K562 (cell line): ENCODE measurements at regions not wholly inside any gene's neighbourhood (a gene's known extent, or its start where the extent isn't known, plus 50 kb on each side); places are given as distances from the start of the nearest gene placed in this dataset.

Experiments
- ATAC-seq: fragments of 200-7000 bp; cut with Tn5 transposase; 3 replicates; pipeline ENCODE4 v1.9.1; 2020; ENCODE audit warnings: moderate library complexity
- BruUV-seq: library from RNA; stranded (reverse); fragments of 400-500 nt; replicated peaks from 2 replicates; lab custom pipeline; 2021; lab: Mats Ljungman, UMichigan
- CTCF ChIA-PET: fragments of 300-600 bp; formaldehyde crosslinking; extraction: SDS; loops from one replicate; lab custom pipeline; 2021; ENCODE audit warnings: low intra/inter-chr PET ratio; lab: Yijun Ruan, JAX
- POLR2A ChIA-PET: fragments of 300-600, 350-650 bp; sonication (Branson Sonifier 250); formaldehyde crosslinking; extraction: SDS; loops from one replicate; lab custom pipeline; 2021; ENCODE audit warnings: antibody characterized with exemption, inconsistent platforms; lab: Yijun Ruan, JAX
- DNase-seq, 4 experiments: peaks; one replicate each; pipeline versions ENCODE4 v3.0.0 to v3.0.0-alpha.2; 2011 to 2018; ENCODE audit warnings: low spot score in 3 of 4, mixed read lengths in 3 of 4; ENCODE audit errors: extremely low read depth in 1 of 4
- FAIRE-seq: peaks from 2 replicates; lab custom pipeline; 2011; peaks lifted over from hg19 to GRCh38; lab: Jason Lieb, UNC
- H2AFZ ChIP-seq: 2 replicates; pipeline ENCODE4 v1.6.0; 2011; ENCODE audit warnings: low read depth, low read length, control low read depth, inconsistent platforms
- H3K27ac ChIP-seq: fragments of 200-600 bp; 3 replicates; pipeline ENCODE4 v1.8.0; 2011; ENCODE audit warnings: low read depth, mild to moderate bottlenecking, control low read depth, inconsistent platforms, low read length, moderate library complexity, mixed read lengths; ENCODE audit errors: extremely low read depth
- H3K27me3 ChIP-seq, 2 experiments: fragments of 300-600 bp in 1 of 2; 2 replicates in 1 of 2; 3 replicates in 1 of 2; pipeline versions ENCODE4 v1.6.0 to v1.8.0; 2011; ENCODE audit warnings: inconsistent platforms in 2 of 2, low read length in 2 of 2, mild to moderate bottlenecking in 1 of 2, mixed read lengths in 1 of 2, moderate library complexity in 1 of 2; ENCODE audit not compliant: control insufficient read depth in 2 of 2, insufficient read depth in 2 of 2
- H3K36me3 ChIP-seq: fragments of 300-600 bp; 3 replicates; pipeline ENCODE4 v1.8.0; 2011; ENCODE audit warnings: mild to moderate bottlenecking, low read length, inconsistent platforms; ENCODE audit not compliant: control insufficient read depth, insufficient read depth
- H3K4me1 ChIP-seq, 2 experiments: fragments of 200-600 bp in 1 of 2; replicated peaks in 1 of 2; 2 replicates in 1 of 2; 3 replicates in 1 of 2; pipeline versions ENCODE4 v1.5.1 to v1.8.0; 2011; ENCODE audit warnings: inconsistent platforms in 2 of 2, low read length in 2 of 2, mild to moderate bottlenecking in 1 of 2, mixed read lengths in 1 of 2, moderate library complexity in 1 of 2; ENCODE audit not compliant: control insufficient read depth in 2 of 2, insufficient read depth in 2 of 2
- H3K4me2 ChIP-seq: 2 replicates; pipeline ENCODE4 v1.6.1; 2011; ENCODE audit warnings: low read length, control low read depth, inconsistent platforms, mixed read lengths; ENCODE audit not compliant: insufficient read depth
- H3K4me3 ChIP-seq: fragments of 200-600 bp; sonication (generic), shearing (Covaris generic); 2 replicates; pipeline ENCODE4 v1.5.1; 2016; ENCODE audit warnings: control low read depth, inconsistent platforms
- H3K79me2 ChIP-seq: fragments of 200-600 bp; 3 replicates; pipeline ENCODE4 v1.8.0; 2011; ENCODE audit warnings: low read length, inconsistent platforms; ENCODE audit not compliant: control insufficient read depth, insufficient read depth
- H3K9ac ChIP-seq, 2 experiments: 2 replicates each; pipeline versions ENCODE4 v1.6.0 to v1.6.1; 2011; ENCODE audit warnings: low read depth in 2 of 2, low read length in 2 of 2, control low read depth in 1 of 2, inconsistent platforms in 1 of 2, mild to moderate bottlenecking in 1 of 2, mixed read lengths in 1 of 2; ENCODE audit not compliant: insufficient read depth in 1 of 2
- H3K9me1 ChIP-seq: one replicate; pipeline ENCODE4 v1.6.0; 2011; ENCODE audit warnings: inconsistent platforms, mild to moderate bottlenecking, low read length, moderate library complexity; ENCODE audit not compliant: control insufficient read depth, insufficient read depth
- H3K9me3 ChIP-seq: replicated peaks from 2 replicates; pipeline ENCODE4 v1.5.1; 2011; ENCODE audit warnings: low read depth, low read length, inconsistent platforms; ENCODE audit not compliant: control insufficient read depth, insufficient read depth
- H4K20me1 ChIP-seq: replicated peaks from 2 replicates; pipeline ENCODE4 v1.6.1; 2011; ENCODE audit warnings: low read length, inconsistent platforms, mixed read lengths; ENCODE audit not compliant: control insufficient read depth, insufficient read depth
- NR4A1 ChIP-seq, 2 experiments: fragments of 250-450 bp in 1 of 2; fragments of 450-650 bp in 1 of 2; sonication (Bioruptor Pico) in 1 of 2; IDR thresholded peaks; 2 replicates each; pipeline versions ENCODE4 v1.4.0 to v1.6.1; 2016 to 2020; ENCODE audit warnings: mild to moderate bottlenecking in 2 of 2, missing compliant biosample characterization in 1 of 2, missing genetic modification characterization in 1 of 2, moderate library complexity in 1 of 2
- SNRNP70 ChIP-seq: fragments of 200-400 bp; formaldehyde crosslinking; optimal IDR thresholded peaks from 2 replicates; pipeline ENCODE3; 2017; ENCODE audit warnings: low read depth, low read length
- ZNF184 ChIP-seq: sonication (generic); formaldehyde crosslinking; IDR thresholded peaks from 2 replicates; pipeline ENCODE4 v1.5.0; 2020; ENCODE audit warnings: missing genetic modification reagents
- in situ Hi-C: fragments of 300-500 bp; cut with MboI; formaldehyde crosslinking; loops from 4 replicates; pipeline ENCODE4 v1.15.0; 2018; ENCODE audit warnings: inconsistent platforms, mixed read lengths
- intact Hi-C: fragments of 100-400 bp; cut with micrococcal nuclease; formaldehyde crosslinking; loops from 2 replicates; pipeline ENCODE4 v1.14.2; 2022
- TF ChIP-seq, protein P1 (sequence below): fragments of 450-650 bp; IDR thresholded peaks from one replicate; pipeline ENCODE4 v1.6.1; 2018; ENCODE audit warnings: mild to moderate bottlenecking, moderate library complexity; ENCODE audit not compliant: partially characterized antibody
- TF ChIP-seq, protein P2 (sequence below): fragments of 450-650 bp; IDR thresholded peaks from 2 replicates; pipeline ENCODE4 v1.6.1; 2014; ENCODE audit warnings: low read depth, mild to moderate bottlenecking, moderate library complexity, borderline replicate concordance

DNA sequence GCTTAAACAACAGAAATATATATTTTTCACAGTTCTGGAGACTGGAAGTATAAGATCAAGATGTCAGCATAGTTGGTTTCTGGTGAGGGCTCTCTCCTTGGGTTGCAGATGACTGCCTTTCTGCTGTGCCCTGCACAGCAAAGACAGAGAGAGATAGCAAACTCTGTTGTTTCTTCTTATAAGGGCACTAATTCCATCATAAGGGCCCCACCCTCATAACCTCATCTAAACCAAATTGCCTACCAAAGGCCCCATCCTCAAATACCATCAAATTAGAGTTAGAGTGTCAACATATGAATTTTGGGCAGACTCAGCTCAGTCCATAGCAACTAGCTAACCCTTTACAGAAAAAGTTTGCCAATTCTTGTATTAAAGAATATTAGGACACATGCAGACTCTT, 94.0 kb upstream of the TLK1 start:
- Histone ChIP-seq H3K4me3 (no peak overlapping the region), H3K4me1 (no peaks in the 10 kb centered on the region), H3K27me3 (0 out of 5 replicates have a peak, but pooled peaks cover 0 to 2% of the 10 kb centered on the region in 2 experiments), H4K20me1 (no peaks in the 10 kb centered on the region), H3K27ac (no peak overlapping the region), H3K9me1 (no peaks in the 10 kb centered on the region), H3K9me3 (no peaks in the 10 kb centered on the region), H3K36me3 (no peaks in the 10 kb centered on the region), H3K9ac (no peak overlapping the region), H2AFZ (no peak overlapping the region), H3K79me2 (no peaks in the 10 kb centered on the region), H3K4me2 (no peak overlapping the region)
- in situ Hi-C loops (no loop called here), intact Hi-C loops (loop anchor here (5.0 kb wide), 1 partner anchor 163 kb away; no protein-coding TSS in a partner anchor)
- no peak for FAIRE-seq
- BruUV-seq: no TSS peak
- no peak for DNase-seq
- no peak for ATAC-seq
- TF ChIP-seq ZNF184: no peak
- TF ChIP-seq, protein P1, sequence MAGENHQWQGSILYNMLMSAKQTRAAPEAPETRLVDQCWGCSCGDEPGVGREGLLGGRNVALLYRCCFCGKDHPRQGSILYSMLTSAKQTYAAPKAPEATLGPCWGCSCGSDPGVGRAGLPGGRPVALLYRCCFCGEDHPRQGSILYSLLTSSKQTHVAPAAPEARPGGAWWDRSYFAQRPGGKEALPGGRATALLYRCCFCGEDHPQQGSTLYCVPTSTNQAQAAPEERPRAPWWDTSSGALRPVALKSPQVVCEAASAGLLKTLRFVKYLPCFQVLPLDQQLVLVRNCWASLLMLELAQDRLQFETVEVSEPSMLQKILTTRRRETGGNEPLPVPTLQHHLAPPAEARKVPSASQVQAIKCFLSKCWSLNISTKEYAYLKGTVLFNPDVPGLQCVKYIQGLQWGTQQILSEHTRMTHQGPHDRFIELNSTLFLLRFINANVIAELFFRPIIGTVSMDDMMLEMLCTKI: no peak
- TF ChIP-seq SNRNP70: no peak
- TF ChIP-seq, protein P2, sequence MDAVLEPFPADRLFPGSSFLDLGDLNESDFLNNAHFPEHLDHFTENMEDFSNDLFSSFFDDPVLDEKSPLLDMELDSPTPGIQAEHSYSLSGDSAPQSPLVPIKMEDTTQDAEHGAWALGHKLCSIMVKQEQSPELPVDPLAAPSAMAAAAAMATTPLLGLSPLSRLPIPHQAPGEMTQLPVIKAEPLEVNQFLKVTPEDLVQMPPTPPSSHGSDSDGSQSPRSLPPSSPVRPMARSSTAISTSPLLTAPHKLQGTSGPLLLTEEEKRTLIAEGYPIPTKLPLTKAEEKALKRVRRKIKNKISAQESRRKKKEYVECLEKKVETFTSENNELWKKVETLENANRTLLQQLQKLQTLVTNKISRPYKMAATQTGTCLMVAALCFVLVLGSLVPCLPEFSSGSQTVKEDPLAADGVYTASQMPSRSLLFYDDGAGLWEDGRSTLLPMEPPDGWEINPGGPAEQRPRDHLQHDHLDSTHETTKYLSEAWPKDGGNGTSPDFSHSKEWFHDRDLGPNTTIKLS: no peak
- no peak for TF ChIP-seq NR4A1 (CRISPR knock-in tag; IDR thresholded peaks at IDR 0.05)
- no peak for TF ChIP-seq NR4A1 (tag; IDR thresholded peaks at IDR 0.05)
- CTCF ChIA-PET: no interaction called here
- POLR2A ChIA-PET: interaction anchor here (1.1 kb wide), 1 partner anchor 43 kb away, joined by 4 read pairs; no protein-coding TSS in a partner anchor
